Lower leg skin (tissue), 4 donors: ENCODE measurements at regions not wholly inside any gene's neighbourhood (a gene's known extent, or its start where the extent isn't known, plus 50 kb on each side); places are given as distances from the start of the nearest gene placed in this dataset.

Source experiments
- DNase-seq, 2 donors: peaks; one replicate each; pipeline ENCODE4 v3.0.0-alpha.2; 2019; ENCODE audit warnings: low spot score in 2 of 2
- H3K4me3 ChIP-seq: fragments of 200-600 bp; sonication (generic); 2 replicates; pipeline ENCODE4 v1.5.1; 2017; ENCODE audit warnings: mild to moderate bottlenecking, low read depth; ENCODE audit not compliant: poor library complexity, severe bottlenecking
- CTCF ChIP-seq, 3 donors: fragments of 450-650 bp; IDR thresholded peaks; one replicate each; pipeline ENCODE4 v1.5.1; 2016; ENCODE audit warnings: antibody characterized with exemption in 3 of 3, mild to moderate bottlenecking in 3 of 3, moderate library complexity in 2 of 3
- POLR2A ChIP-seq, 2 donors: fragments of 450-650 bp; IDR thresholded peaks; one replicate each; pipeline ENCODE4 v1.6.1; 2016 to 2017; ENCODE audit warnings: antibody characterized with exemption in 2 of 2, mild to moderate bottlenecking in 1 of 2, moderate library complexity in 1 of 2
- WGBS, 2 donors: methylation state at CpG; one replicate each; pipeline ENCODE4 v1.1.5; 2018; 5-methylcytosine and 5-hydroxymethylcytosine counted together
- intact Hi-C: fragments of 100-400 bp; cut with DNase I; formaldehyde crosslinking; loops from one replicate; pipeline ENCODE4 v1.15.0; 2023; ENCODE audit warnings: low total_unique reads

DNA sequence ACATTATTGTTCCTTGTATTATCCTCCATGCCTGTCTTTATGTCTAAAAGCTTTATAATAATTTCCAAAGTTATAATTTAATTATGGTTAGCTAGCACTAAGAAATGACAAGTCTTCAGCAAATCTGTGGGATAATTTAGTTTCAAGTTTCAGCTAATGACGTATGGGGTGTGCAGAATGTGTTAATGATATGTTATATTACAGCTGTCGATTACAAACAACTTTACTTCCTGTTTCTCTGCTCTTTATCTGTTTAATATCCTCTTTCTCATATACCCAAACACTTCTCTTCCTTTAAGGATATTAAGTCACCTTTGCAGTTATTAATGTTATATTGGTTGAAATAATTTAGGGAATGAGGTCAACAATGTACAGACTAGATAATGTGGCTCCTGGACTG is 161.8 kb downstream of the CASP12 start:
- WGBS, 2 donors: 34 to 44% methylated on average over 2 of the region's 2 CpGs
- TF ChIP-seq CTCF (IDR thresholded peaks at IDR 0.05) (no peak), POLR2A (IDR thresholded peaks at IDR 0.05) (no peak)
- no peak overlapping the region for H3K4me3 ChIP-seq
- intact Hi-C loops: no loop called here
- no peak for DNase-seq

GRCh38 chr11:104734998-104735397 is 163.3 kb downstream of the CASP12 start:
- no peak for TF ChIP-seq CTCF (IDR thresholded peaks at IDR 0.05)
- H3K4me3 ChIP-seq: no peak overlapping the region
- intact Hi-C loops: no loop called here
- DNase-seq: no peak

DNA sequence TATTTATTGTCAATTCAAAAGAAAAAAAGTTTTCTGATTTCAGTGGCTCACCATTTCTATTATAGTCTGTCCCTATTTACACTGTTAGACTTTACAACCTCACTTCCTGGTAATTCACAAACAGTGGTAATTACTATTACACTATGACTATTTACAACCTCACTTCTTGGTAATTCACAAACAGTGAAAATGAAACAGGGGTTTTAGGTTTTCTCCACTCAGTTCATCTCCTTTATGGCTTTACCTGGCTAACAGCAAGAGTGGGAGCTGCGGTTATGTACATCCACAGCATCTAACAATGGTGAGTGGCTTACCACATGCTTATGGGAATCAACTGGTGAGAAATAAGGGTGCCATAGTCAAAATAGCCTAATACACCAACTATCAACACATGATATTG is 166.4 kb downstream of the CASP12 start:
- TF ChIP-seq POLR2A (IDR thresholded peaks at IDR 0.05) (no peak), CTCF (IDR thresholded peaks at IDR 0.05) (no peak)
- intact Hi-C loops: no loop called here
- no peak overlapping the region for H3K4me3 ChIP-seq
- no peak for DNase-seq
- 95 to 97% methylated on average over 1 of the region's 1 CpG for WGBS, 2 donors

DNA sequence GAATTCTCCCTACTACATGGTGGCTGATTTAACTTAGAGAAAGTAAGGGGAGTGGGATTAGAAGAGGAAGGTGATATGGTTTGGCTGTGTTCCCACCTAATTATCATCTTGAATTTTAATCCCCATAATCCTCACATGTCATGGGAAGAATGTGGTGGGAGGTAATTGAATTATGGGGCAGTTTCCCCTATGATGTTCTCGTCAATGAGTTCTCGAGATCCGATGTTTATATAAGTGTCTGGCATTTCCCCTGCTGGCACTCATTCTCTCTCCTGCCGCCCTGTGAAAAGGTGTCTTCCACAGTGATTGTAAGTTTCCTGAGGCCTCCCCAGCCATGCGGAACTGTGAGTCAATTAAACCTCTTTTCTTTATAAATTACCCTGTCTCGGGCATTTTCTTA is 169.3 kb downstream of the CASP12 start:
- 93% methylated on average over 6 of the region's 6 CpGs for WGBS, 2 donors
- no peak for DNase-seq
- intact Hi-C loops: no loop called here
- H3K4me3 ChIP-seq: no peak overlapping the region
- no peak for TF ChIP-seq POLR2A (IDR thresholded peaks at IDR 0.05)
- TF ChIP-seq CTCF (IDR thresholded peaks at IDR 0.05): no peak

GRCh38 chr11:104727768-104728167 is 170.5 kb downstream of the CASP12 start:
- intact Hi-C loops: no loop called here
- TF ChIP-seq POLR2A (IDR thresholded peaks at IDR 0.05) (no peak), CTCF (IDR thresholded peaks at IDR 0.05) (no peak)
- DNase-seq: no peak
- 70 to 72% methylated on average over 2 of the region's 2 CpGs for WGBS, 2 donors
- no peak overlapping the region for H3K4me3 ChIP-seq

GRCh38 chr11:104727095-104727494 is 171.2 kb downstream of the CASP12 start:
- DNase-seq: no peak
- 56 to 63% methylated on average over 1 of the region's 1 CpG for WGBS, 2 donors
- no peak for TF ChIP-seq CTCF (IDR thresholded peaks at IDR 0.05)
- TF ChIP-seq POLR2A (IDR thresholded peaks at IDR 0.05): no peak
- H3K4me3 ChIP-seq: no peak overlapping the region
- intact Hi-C loops: no loop called here
